ENCODE measurements at regions not wholly inside any gene's neighbourhood (a gene's known extent, or its start where the extent isn't known, plus 50 kb on each side); places are given as distances from the start of the nearest gene placed in this dataset.

GRCh38 chr6:169881976-169882375 is 130.6 kb downstream of the ERMARD start:
- Histone ChIP-seq H3K4me3 (ENCODE audit: low read depth, low read length) (no peak overlapping the region), H3K27me3 (ENCODE audit: control insufficient read depth, insufficient read depth, low read length) (no peaks in the 10 kb centered on the region), H3K9me3 (ENCODE audit: control insufficient read depth, insufficient read depth, low read depth, low read length) (peaks cover 4% of the 10 kb centered on the region; the same call in 1 of the 2 replicates), H3K36me3 (ENCODE audit: control insufficient read depth, insufficient read depth, low read length) (no peaks in the 10 kb centered on the region), H3K9ac (ENCODE audit: low read length) (no peak overlapping the region), H3K27ac (ENCODE audit: low read depth, low read length) (no peak overlapping the region), H3K4me1 (ENCODE audit: control insufficient read depth, insufficient read depth, low read length) (no peaks in the 10 kb centered on the region)

GRCh38 chr6:169881398-169881797 is 130.0 kb downstream of the ERMARD start:
- H3K9ac ChIP-seq (ENCODE audit: low read length) = no peak overlapping the region
- no peaks in the 10 kb centered on the region for H3K27me3 ChIP-seq (ENCODE audit: control insufficient read depth, insufficient read depth, low read length)
- no peak overlapping the region for H3K4me3 ChIP-seq (ENCODE audit: low read depth, low read length)
- H3K27ac ChIP-seq (ENCODE audit: low read depth, low read length) = no peak overlapping the region
- H3K36me3 ChIP-seq (ENCODE audit: control insufficient read depth, insufficient read depth, low read length) = no peaks in the 10 kb centered on the region
- peaks cover 4% of the 10 kb centered on the region; the same call in 1 of the 2 replicates for H3K9me3 ChIP-seq (ENCODE audit: control insufficient read depth, insufficient read depth, low read depth, low read length)
- no peaks in the 10 kb centered on the region for H3K4me1 ChIP-seq (ENCODE audit: control insufficient read depth, insufficient read depth, low read length)

DNA sequence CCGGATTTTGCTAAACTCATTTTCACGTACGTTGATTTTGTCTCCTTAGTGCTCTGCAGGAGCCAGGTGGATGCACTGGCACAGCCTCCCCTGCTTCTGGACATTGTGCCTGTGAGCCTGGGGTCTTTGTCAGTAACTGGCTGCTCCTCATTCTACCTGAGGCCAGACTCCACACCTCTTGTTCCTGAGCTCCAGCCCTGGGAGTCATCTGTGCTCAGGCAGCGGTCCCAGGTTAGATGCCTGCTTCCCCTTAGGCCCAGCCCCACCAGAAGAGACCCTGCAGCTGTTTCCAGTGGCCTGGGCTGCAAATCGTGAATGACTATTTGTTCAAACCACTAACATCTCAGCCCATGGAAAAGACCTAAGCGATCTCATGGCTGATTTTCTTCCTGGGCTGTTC is 129.1 kb downstream of the ERMARD start:
- Histone ChIP-seq H3K36me3 (ENCODE audit: control insufficient read depth, insufficient read depth, low read length) (no peaks in the 10 kb centered on the region), H3K27me3 (ENCODE audit: control insufficient read depth, insufficient read depth, low read length) (no peaks in the 10 kb centered on the region), H3K4me1 (ENCODE audit: control insufficient read depth, insufficient read depth, low read length) (no peaks in the 10 kb centered on the region), H3K9me3 (ENCODE audit: control insufficient read depth, insufficient read depth, low read depth, low read length) (peaks cover 4% of the 10 kb centered on the region; the same call in 1 of the 2 replicates), H3K27ac (ENCODE audit: low read depth, low read length) (no peak overlapping the region), H3K9ac (ENCODE audit: low read length) (no peak overlapping the region), H3K4me3 (ENCODE audit: low read depth, low read length) (no peak overlapping the region)

DNA sequence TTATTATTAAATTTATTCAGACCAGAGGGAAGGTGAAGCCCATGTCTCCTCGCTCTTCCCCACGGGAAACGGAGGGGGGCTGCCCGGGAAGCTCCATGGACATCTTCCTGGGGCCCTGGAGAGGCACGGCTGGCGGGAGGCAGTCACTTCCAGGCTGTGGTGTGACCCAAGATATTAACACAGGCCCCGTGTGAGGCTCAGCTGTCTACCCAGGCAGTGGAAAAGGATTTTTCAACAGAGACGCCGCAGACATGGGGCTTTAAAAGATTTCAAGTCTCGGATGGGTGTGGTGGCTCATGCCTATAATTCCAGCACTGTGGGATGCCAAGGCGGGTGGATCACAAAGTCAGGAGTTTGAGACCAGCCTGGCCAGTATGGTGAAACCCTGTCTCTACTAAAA is 117.9 kb downstream of the ERMARD start:
- Histone ChIP-seq H3K4me3 (ENCODE audit: low read depth, low read length) (no peak overlapping the region), H3K27me3 (ENCODE audit: control insufficient read depth, insufficient read depth, low read length) (no peaks in the 10 kb centered on the region), H3K4me1 (ENCODE audit: control insufficient read depth, insufficient read depth, low read length) (no peaks in the 10 kb centered on the region), H3K27ac (ENCODE audit: low read depth, low read length) (no peak overlapping the region), H3K9me3 (ENCODE audit: control insufficient read depth, insufficient read depth, low read depth, low read length) (peaks cover 7% of the 10 kb centered on the region; the same call in 1 of the 2 replicates), H3K9ac (ENCODE audit: low read length) (no peak overlapping the region), H3K36me3 (ENCODE audit: control insufficient read depth, insufficient read depth, low read length) (no peaks in the 10 kb centered on the region)

GRCh38 chr6:169868458-169868857 is 117.0 kb downstream of the ERMARD start:
- Histone ChIP-seq H3K4me1 (ENCODE audit: control insufficient read depth, insufficient read depth, low read length) (no peaks in the 10 kb centered on the region), H3K36me3 (ENCODE audit: control insufficient read depth, insufficient read depth, low read length) (no peaks in the 10 kb centered on the region), H3K4me3 (ENCODE audit: low read depth, low read length) (no peak overlapping the region), H3K9me3 (ENCODE audit: control insufficient read depth, insufficient read depth, low read depth, low read length) (peaks cover 10% of the 10 kb centered on the region), H3K27ac (ENCODE audit: low read depth, low read length) (no peak overlapping the region), H3K27me3 (ENCODE audit: control insufficient read depth, insufficient read depth, low read length) (no peaks in the 10 kb centered on the region), H3K9ac (ENCODE audit: low read length) (no peak overlapping the region)

- Histone ChIP-seq H3K4me1 (ENCODE audit: control insufficient read depth, insufficient read depth, low read length) (no peaks in the 10 kb centered on the region), H3K9ac (ENCODE audit: low read length) (no peak overlapping the region), H3K27ac (ENCODE audit: low read depth, low read length) (no peak overlapping the region), H3K27me3 (ENCODE audit: control insufficient read depth, insufficient read depth, low read length) (no peaks in the 10 kb centered on the region), H3K36me3 (ENCODE audit: control insufficient read depth, insufficient read depth, low read length) (no peaks in the 10 kb centered on the region), H3K4me3 (ENCODE audit: low read depth, low read length) (no peak overlapping the region), H3K9me3 (ENCODE audit: control insufficient read depth, insufficient read depth, low read depth, low read length) (peaks cover 11% of the 10 kb centered on the region)
These were observed 116.3 kb downstream of the ERMARD start for GRCh38 chr6:169867751-169868191.

DNA sequence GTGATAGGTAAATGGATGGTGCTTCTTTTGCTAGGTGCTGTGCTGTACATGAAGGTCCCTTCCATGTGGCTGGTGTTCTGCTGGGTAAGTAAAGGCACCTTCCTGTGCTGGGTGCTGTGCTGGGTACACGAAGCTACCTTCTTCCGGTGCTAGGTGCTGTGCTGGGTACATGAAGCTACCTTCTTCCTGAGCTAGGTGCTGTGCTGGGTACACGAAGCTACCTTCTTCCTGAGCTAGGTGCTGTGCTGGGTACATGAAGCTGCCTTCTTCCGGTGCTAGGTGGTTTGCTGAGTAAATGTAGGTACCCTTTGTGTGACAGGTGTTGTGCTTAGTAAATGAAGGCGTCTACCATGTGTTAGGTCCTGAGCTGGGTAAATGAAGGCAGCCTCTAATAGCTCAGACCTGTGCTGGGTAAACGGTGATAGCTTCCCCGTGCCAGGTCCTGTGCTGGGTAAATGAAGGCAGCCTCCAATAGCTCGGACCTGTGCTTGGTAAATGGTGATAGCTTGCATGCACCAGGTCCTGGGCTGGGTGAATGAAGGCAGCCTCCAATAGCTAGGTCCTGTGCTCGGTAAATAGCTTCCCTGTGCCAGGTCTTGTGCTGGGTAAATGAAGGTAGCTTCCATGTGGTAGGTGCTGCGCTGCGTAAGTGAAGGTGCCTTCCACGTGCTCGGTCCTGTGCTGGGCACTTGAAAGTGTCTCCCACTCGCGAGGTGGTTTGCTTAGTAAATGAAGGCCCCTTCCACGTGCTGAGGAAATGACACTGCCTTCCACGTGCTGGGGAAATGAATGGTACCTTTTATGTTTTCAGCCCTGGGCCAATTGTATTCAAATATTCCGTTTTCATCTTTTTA is 115.5 kb downstream of the ERMARD start:
- no peaks in the 10 kb centered on the region for H3K36me3 ChIP-seq (ENCODE audit: control insufficient read depth, insufficient read depth, low read length)
- no peak overlapping the region for H3K4me3 ChIP-seq (ENCODE audit: low read depth, low read length)
- no peaks in the 10 kb centered on the region for H3K4me1 ChIP-seq (ENCODE audit: control insufficient read depth, insufficient read depth, low read length)
- no peaks in the 10 kb centered on the region for H3K27me3 ChIP-seq (ENCODE audit: control insufficient read depth, insufficient read depth, low read length)
- H3K9ac ChIP-seq (ENCODE audit: low read length) = no peak overlapping the region
- H3K27ac ChIP-seq (ENCODE audit: low read depth, low read length) = no peak overlapping the region
- H3K9me3 ChIP-seq (ENCODE audit: control insufficient read depth, insufficient read depth, low read depth, low read length) = peaks cover 11% of the 10 kb centered on the region

DNA sequence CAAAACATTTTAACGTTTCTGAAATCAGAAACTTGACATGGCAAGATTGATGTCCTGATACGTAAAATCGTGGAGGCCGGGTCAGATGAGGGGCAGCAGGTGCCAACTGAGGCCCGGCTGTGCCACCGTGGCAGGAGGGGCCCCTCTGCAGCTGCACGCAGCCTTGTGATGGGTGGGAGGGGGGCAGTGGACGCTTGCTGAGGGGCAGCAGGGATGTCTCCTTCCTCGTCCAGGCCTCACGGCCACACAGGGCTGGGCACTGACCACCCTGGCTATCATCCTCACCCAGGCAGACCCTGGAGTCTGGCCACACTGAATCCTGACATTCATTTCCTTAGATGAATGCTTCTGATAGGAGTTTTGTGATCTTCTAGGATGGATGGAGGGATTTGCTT is 114.7 kb downstream of the ERMARD start:
- Histone ChIP-seq H3K9me3 (ENCODE audit: control insufficient read depth, insufficient read depth, low read depth, low read length) (peaks cover 11% of the 10 kb centered on the region), H3K36me3 (ENCODE audit: control insufficient read depth, insufficient read depth, low read length) (no peaks in the 10 kb centered on the region), H3K27me3 (ENCODE audit: control insufficient read depth, insufficient read depth, low read length) (no peaks in the 10 kb centered on the region), H3K4me3 (ENCODE audit: low read depth, low read length) (no peak overlapping the region), H3K27ac (ENCODE audit: low read depth, low read length) (no peak overlapping the region), H3K4me1 (ENCODE audit: control insufficient read depth, insufficient read depth, low read length) (no peaks in the 10 kb centered on the region), H3K9ac (ENCODE audit: low read length) (no peak overlapping the region)

- Histone ChIP-seq H3K9ac (ENCODE audit: low read length) (no peak overlapping the region), H3K27me3 (ENCODE audit: control insufficient read depth, insufficient read depth, low read length) (no peaks in the 10 kb centered on the region), H3K4me1 (ENCODE audit: control insufficient read depth, insufficient read depth, low read length) (no peaks in the 10 kb centered on the region), H3K9me3 (ENCODE audit: control insufficient read depth, insufficient read depth, low read depth, low read length) (peaks cover 6% of the 10 kb centered on the region; the same call in 1 of the 2 replicates), H3K27ac (ENCODE audit: low read depth, low read length) (no peak overlapping the region), H3K36me3 (ENCODE audit: control insufficient read depth, insufficient read depth, low read length) (no peaks in the 10 kb centered on the region), H3K4me3 (ENCODE audit: low read depth, low read length) (no peak overlapping the region)
These were observed 114.1 kb downstream of the ERMARD start for GRCh38 chr6:169865346-169866139.

DNA sequence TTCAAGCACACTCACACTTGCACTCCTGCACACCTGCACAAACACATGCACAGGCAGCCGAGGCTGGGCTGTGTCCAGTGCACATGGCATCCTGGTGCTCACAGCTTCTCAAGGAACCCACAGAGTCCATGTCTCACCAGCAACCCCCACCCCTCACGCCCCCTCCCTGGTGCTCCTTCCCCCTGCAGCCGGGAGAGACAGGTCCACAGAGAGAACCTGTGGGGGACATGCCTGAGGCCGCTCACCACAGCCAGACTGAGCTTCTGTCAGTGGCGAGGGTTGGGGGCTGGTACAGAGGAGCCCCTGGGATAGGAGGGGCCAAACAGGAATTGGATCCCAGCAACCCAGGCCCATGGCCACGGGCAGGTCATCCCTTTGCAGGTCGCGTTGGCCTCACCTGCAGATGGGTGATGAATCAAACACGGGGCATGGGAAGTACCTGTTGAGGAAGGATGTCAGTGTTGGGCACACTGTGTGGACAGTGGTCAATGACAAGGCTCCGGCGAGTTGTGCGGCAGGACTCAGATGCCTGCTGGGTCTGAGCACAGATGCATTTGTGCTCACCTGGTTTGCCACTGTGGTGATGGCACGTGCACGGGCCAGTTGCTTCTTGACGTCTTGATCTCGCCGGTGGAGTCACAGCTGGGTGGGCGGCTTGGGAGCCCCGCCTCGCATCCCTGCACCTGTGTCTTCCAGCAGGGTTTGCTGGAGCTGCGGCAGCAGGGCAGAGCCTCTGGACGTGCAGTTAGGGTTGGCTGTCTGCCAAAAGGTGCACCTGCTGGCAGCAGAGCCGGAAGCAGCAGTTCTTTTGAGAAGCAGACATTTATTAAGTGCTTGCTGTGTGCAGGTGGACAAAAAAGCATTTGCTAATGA is 113.0 kb downstream of the ERMARD start:
- no peak overlapping the region for H3K4me3 ChIP-seq (ENCODE audit: low read depth, low read length)
- H3K27ac ChIP-seq (ENCODE audit: low read depth, low read length) = no peak overlapping the region
- no peaks in the 10 kb centered on the region for H3K4me1 ChIP-seq (ENCODE audit: control insufficient read depth, insufficient read depth, low read length)
- peaks cover 5% of the 10 kb centered on the region; the same call in 1 of the 2 replicates for H3K9me3 ChIP-seq (ENCODE audit: control insufficient read depth, insufficient read depth, low read depth, low read length)
- H3K9ac ChIP-seq (ENCODE audit: low read length) = no peak overlapping the region
- H3K27me3 ChIP-seq (ENCODE audit: control insufficient read depth, insufficient read depth, low read length) = no peaks in the 10 kb centered on the region
- H3K36me3 ChIP-seq (ENCODE audit: control insufficient read depth, insufficient read depth, low read length) = no peaks in the 10 kb centered on the region
